GM21381 (cell line): ENCODE measurements at regions not wholly inside any gene's neighbourhood (a gene's known extent, or its start where the extent isn't known, plus 50 kb on each side); places are given as distances from the start of the nearest gene placed in this dataset.
"Not testable (repeated sequence)": the region's sequence is repeated elsewhere in the genome, so short reads cannot be mapped to it uniquely, and the experiment has no call there.

ENCODE experiments used
- ATAC-seq: cut with Tn5 transposase; IDR thresholded peaks from one replicate; pipeline ENCODE4 v1.9.1; 2021; ENCODE audit warnings: mild to moderate bottlenecking, moderate library complexity; ENCODE audit not compliant: unreplicated experiment

DNA sequence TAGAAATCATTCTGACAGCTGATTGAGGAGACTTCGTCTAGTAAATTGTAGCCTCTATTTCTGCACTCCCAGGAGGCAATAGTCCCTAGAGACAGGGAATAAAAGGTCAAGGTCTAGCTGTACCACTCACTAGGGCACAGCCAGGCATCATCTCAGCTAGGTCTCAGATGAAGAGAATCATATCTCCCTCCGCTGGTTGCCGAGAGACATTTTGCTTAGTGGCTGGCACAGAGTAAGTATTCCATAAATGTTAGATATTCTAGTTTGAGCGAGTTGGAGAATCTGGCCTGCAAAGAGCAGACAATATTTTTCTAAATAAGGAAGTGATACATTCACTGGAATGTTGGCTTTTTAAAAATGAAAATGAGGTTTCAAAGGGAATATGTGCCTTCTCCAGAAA, 180.4 kb upstream of the ACTBL2 start:
- ATAC-seq = no peak

DNA sequence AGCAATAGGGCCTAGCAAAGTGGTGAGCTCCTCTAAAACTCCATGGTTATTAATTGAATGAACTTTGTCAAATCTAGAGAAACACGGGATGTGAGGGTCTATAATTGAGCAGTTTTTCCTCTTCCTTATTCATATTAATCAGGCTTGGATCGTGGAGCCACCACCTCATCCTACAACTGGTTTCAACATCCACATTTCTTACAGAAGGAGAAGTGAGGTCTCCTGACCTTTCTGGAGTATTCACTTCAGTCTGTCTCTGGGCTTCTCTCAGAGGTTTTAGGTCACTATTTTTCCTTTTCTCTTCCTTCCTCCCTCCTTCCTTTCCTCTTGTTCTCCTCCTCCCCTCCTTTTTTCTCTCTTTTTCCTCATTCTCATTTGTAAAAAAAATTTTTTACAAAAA, 177.3 kb upstream of the ACTBL2 start:
- ATAC-seq = no peak

DNA sequence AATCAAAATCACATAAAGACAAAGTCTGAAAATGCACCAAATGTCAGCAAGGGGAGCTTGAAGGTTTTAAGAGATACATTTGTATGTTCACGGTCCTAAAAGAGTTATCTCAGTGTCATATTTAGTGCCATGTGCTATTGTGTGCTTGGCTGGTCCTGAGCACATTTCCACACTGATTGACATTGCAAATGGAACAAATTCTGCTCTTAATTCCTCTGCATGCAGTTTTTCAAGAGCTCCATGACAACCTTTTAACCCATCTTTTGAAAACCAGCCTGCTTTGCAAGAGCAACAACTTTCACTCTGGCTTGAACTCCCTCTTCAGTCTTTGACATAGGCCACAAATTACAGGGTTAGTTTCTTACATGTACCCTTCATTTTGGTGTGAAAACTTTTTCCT, 175.4 kb upstream of the ACTBL2 start:
- ATAC-seq = no peak

DNA sequence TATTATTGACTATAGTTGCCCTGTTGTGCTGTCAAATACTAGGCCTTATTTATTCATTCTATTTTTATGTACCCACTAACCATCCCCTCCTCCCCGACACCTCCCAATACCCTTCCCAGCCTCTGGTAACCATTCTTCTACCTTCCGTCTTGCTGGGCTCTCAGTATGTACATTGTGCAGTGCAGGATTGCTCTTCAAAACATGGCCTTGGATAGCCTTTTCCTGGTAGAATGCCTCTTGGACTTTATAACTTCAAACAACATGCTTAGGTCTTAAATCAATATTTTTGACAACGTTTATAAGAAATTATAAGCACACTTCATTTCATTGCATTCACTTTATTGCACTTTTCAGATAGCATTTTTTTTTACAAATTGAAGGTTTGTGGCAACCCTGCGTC, 172.6 kb upstream of the ACTBL2 start:
- no peak for ATAC-seq

DNA sequence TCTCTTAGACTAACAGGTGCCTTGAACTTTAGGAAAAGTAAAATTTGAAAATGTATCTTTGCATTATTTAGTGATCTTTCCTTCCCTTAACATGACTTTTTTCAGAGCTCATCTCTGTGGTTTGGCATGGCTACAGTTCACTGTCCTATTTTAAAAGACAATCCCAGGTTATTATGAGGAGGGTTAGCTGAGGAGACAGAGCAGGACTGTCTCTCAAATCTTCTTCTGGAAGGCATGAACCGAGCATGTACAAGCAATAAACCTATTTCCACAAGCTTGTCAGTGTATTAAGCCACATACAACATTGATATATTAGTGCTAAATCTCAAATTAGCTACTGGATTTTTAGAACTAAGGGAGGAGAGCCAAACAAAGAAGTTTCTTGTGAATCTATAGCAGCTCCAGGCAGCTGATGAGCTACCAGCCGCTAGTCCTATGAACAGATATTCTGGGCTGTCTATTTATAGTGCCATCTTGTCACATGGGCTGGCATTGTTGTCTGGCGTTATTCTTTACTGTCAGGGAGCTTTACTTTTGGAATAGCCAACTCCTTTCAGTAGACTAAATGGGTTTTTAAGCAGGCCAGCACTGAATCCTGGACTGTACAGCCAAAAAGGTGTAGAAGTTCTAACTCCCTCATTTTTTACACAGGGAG, 171.2 kb upstream of the ACTBL2 start:
- ATAC-seq = no peak

DNA sequence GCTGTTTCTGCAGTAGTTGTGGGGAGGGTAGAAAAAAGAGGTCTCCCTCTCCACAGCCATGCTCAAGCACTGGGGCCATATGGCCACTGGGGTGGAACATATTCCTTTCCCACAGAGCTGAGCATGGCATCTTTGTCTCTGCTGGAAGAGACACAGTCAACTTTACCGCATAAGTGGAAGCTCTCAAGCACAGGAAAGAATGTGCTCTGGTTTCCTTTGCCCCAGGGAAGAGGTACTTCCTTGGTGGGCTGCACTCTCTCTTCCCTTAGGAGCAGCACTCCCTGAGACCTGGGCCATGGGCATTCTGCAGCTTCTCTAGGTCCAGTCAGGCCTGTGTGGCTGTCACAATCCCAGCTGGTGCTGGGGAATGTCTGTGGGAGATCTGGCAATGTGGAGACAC, 168.5 kb upstream of the ACTBL2 start:
- ATAC-seq = no peak

DNA sequence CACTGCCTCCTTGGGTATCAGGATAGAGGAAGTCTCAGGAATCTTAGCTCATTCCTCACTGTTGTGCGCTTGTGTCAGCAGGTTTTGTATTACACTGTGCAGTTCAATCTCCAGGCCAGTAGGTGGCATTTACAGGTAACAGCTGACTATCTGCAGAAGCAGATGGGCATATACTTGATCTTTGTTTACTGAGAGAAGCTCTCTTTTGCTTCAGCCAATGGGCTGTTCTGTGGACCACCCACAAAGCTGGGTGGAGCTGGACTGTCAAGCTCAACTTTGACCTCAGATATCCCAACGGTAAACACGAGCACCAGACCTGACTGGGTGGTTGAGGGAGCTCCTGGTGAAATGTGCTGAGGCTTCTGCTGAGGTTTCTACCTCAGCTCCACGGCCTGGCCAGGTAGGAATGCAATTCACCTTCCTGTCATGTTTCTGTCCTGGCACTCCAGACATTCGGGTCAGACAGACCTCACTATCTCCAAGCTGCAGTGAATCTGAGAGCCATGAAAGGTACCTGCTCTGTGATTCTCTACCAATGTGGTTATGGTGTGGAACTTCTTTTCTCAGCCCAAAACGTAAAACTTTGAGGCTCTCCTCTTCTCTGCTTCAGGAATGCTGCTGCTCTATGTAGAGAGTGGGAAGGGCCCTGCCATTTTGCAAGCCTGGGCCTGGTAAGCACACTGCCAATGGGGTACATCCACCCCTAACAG, 167.9 kb upstream of the ACTBL2 start:
- peak; percentile 92 for ATAC-seq

DNA sequence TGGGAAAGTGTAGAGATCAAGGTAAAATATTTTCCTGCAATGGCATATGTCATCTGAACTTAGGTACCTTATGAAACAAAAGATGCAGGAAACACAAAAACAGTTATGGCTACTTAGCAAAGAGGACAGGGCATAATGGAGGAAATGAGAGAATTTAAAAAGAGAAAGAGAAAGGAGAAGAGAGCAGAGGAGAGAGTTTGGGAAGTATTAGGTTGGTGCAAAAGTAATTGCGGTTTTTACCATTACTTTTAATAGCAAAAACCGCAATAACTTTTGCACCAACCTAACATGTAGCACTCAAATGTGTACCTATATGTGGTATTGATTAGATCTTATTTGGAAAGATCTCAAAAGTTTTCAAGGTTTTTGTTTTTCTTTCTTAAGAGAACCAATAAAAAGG, 160.1 kb upstream of the ACTBL2 start:
- ATAC-seq = no peak

DNA sequence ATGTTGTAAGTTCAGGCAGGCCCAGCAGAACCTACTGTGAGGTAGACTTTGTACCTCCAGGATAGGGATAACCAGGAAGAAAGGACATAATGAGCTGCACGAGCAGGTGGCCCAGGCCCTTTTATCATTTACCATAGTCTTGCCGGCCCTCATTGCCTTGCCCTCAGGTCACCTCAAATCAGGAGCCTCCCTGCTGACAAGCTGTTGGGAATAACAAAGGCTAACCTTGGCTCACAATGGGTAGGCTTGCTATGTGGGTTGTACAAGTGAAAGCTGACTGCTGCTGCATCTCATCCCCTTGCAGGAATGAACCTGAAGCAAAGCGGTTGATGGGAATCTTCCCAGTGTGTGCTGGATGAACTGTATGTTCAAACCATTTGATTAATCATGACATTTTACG, 159.5 kb upstream of the ACTBL2 start:
- ATAC-seq = no peak

DNA sequence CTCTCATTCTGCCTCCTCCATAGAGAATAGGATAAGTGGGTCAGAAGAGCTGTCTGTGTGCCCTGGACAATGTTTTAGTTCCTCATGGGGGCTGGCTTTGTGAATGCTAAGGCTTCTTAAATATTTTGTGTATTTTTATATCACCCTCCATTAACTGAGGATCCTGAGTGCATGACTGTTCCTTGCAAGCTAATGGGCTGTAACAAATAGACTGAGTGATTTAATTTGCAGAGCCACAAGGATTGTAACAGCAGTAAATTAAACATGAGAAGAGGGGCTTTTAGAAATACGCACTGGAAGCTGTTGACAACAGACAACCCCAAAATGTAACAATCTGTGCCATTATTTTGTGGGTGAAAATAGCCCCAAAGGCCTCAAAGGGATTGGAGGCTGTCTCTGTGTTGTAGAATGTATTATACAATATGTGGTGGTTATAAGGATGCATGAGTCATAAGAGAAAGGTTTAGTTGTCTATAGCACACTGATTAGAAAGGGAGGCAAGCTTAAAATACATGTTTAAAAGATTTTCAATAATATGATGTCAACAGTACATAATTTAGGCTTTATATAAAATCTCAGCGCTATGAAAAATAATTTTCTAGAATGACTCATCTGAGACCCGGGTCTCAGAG, 152.7 kb upstream of the ACTBL2 start:
- no peak for ATAC-seq

DNA sequence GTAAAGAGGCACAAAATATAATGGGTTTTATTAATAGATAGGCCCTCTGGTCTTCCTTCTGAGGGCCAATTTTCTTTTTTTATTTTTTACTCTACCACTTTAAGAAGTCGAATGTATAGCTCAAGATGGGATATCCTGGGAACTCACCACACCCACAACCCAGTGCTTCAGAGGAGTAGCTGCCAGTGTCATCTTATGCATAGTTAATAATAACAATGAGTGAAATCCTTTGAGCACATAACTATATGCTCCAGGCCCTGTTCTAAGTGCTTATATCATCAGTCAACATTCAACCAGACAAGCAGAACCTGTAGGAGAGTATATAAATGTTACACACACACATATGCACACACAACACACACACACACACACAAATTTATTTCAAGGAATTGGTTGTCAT, 150.3 kb upstream of the ACTBL2 start:
- ATAC-seq = no peak

DNA sequence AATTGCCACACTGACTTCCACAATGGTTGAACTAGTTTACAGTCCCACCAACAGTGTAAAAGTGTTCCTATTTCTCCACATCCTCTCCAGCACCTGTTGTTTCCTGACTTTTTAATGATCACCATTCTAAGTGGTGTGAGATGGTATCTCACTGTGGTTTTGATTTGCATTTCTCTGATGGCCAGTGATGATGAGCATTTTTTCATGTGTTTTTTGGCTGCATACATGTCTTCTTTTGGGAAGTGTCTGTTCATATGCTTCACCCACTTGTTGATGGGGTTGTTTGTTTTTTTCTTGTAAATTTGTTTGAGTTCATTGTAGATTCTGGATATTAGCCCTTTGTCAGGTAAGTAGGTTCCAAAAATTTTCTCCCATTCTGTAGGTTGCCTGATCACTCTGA, 148.5 kb upstream of the ACTBL2 start:
- ATAC-seq = not testable (repeated sequence)

DNA sequence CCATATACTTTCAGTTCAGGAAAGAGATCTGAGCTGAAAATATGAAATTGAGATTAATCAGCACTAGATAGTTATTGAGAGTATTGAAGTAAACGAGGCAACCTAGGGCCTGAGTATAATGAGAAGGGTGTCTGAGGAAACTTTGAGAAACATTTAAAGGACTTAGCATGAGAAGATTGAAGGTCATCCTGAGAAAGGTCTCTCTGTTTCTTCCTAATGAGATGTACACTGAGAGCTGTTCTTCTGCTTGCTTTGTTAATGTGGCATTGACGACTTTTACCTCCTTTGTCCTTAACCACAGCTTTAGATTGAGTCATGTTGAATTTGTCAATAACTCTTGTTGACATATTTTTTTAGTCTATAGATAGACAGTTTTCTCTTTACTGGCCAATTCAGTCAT, 145.1 kb upstream of the ACTBL2 start:
- no peak for ATAC-seq

DNA sequence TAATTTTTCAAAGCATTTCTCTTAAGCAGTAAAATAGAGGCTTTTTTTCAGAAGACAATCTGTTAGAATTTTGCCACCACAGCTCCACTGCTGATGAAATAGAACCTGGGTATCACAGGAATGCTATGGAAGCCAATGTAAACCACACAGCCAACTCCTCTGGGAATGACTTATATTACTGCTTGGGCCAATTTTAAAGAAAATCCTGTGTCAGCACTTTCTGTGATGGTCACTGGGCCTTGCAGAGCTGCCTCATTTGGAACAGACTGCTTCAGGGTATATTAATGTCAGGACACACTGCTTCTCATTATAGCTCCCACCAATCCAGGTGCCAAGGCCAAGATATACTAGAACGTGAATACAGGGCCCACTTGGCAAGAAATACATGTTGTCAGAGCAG, 144.1 kb upstream of the ACTBL2 start:
- ATAC-seq = no peak

DNA sequence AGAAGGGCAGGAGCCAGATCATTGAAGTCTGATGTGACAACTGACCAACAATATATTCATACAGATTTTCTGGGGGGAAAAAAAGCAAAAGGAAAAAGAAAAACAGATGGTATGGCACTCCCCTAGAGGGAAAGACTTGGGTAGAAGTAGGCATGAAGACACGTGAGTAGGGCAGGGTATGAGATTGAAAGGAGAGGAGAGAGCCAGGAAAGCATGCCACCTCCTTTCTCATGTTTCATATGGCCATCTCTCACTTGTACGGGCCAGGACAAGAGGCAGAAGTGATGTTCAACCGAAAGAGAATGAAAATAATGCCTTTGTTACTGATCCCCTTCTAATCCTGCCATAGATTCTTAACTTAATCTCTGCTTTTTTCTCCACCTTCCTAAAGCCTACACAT, 139.0 kb upstream of the ACTBL2 start:
- ATAC-seq = no peak

DNA sequence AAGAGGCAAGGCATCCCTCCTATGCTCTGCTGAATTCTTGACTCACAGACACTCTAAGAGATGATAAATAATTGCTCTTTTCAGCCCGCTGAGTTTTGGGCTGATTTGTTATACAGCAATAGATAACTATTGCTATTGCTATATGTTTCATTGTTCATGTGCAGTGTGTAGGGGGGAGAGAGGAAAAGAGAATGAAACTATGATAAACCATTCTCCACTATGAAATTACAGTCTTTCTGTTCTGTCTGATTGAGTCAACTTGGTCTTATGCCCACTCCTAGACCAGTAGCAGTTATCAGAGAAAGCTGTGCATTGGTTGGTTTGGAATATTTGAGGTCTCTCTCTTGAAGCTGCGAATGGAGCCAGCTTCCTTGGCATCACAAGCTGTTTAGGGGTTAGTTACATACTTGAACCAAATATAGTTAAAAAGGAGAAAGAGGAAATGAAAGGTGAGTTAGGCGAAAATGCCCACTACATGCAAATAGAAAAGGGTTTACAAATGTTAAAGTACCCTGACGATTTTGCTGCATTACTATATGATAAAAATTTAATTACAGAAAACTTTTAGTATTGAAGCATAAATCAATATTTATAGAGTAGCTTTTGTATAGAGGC, 136.3 kb upstream of the ACTBL2 start:
- ATAC-seq = no peak

DNA sequence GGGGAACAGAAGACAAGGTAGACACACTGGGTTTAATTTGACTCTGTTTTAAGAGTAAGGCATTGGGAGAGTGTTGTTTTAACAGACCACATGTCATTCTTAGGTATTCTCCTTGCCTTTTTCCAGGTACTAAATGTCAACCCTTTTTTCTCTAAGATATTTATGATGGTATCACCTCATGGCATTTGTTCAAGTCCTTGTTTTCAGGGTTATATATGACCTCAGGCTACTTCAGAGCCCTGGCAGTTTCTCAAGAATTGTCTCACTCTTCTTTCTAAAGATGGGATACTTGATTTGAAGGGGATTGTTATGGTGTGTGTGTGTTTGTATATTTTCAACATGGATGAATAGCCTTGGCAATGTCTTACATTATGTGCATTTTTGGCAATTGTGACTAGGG, 131.1 kb upstream of the ACTBL2 start:
- ATAC-seq = no peak

DNA sequence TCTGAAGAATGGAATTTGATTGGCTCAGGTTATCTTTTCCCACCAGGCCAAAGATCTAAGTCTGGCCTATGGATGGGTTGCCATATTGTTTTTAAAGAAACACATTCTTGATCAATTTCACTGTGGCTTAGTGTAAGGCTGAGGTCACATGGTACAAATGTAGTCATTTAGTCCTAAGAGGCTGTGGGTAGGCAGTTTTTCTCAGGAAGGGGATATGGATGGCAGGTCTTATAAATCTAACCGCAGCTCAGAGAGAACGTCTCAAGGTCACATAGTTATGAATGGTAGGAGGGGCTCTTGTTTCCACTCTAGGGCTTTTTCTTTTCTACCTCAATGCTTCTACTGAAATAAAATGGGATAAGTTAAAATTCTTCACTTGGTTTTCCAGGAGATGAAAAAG, 128.6 kb upstream of the ACTBL2 start:
- ATAC-seq = no peak

DNA sequence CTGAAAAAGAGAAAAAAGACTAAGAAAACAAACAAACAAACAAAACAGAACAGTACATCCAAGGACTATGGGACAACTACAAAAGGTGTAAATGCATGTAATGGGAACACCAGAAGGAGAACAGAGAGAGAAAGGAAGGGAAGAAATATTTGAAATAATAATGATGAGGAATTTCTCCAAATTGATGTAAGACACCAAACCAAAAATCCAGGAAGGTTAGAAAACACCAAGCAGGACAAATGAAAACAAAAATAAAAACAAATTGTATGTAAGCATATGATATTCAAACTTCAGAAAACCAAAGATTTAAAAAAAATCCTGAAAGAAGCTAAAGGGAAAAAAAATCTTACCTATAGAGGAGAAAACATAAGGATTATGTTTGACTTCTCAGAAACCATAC, 125.9 kb upstream of the ACTBL2 start:
- no peak for ATAC-seq

DNA sequence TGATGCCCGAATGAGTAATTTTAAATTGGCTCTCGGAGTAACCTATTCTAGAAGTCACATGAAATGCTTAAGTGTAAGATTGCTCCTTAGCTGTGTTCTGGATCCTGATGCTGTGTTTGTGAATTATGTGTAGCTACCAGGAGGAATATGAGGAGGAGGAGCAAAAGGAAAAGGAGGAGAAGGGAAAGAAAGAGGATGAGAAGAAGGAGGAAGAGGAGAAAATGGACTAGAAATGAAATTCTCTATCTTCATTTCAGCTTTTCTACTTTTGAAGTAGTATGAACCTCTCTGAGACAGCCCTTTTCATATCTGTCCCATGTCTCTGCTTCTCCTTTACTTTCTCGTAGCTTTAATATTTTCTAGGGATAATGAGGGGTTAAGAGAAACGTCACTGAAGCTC, 119.4 kb upstream of the ACTBL2 start:
- ATAC-seq = no peak

DNA sequence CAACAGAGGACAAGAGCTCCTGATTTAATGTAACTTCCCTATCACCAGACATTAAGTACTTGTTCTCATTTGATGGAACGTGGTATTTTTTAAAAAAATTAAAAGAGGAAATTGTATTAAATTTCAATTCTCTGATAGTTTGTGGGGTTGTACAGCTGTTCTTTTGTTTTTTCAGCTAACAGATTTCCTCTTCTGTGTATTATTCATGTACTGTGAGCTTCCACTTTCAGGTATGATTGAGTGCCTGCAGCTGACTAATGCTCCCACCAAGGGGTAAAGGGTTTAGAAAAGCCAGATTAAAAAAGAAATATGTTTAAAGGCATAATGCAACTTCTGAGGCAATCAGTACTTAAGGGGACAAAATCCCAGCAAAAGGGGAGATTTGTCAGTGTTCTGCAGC, 117.7 kb upstream of the ACTBL2 start:
- no peak for ATAC-seq

DNA sequence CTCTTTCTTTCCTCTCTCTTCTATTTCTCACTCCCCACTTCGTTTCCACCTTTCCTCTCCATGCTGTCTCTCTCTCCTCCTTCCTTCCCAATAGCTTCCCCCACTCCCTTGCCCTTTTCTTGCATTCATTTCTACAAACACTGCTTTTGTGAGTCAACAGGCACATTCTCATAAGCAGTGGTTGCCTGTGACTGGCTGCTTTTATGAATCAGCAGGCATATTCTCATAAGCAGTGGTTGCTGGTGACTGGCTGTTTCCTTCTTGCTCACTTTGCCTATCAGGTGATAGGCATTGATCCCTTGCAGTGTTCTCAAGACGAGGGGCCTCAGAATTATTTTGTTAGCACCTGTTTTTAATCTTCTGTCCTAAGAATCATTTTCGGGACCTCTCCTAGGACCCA, 116.1 kb upstream of the ACTBL2 start:
- ATAC-seq = no peak
